Neutrophil (primary cell): ENCODE measurements at regions not wholly inside any gene's neighbourhood (a gene's known extent, or its start where the extent isn't known, plus 50 kb on each side); places are given as distances from the start of the nearest gene placed in this dataset.

Experiments
- H3K27ac ChIP-seq: fragments of 200-600 bp; sonication (generic); 2 replicates; pipeline ENCODE4 v1.5.1; 2016; ENCODE audit warnings: mild to moderate bottlenecking, moderate library complexity
- H3K27me3 ChIP-seq: fragments of 200-600 bp; sonication (generic); 2 replicates; pipeline ENCODE4 v1.6.0; 2016; ENCODE audit warnings: mild to moderate bottlenecking
- H3K36me3 ChIP-seq: fragments of 200-600 bp; sonication (generic); 2 replicates; pipeline ENCODE4 v1.5.1; 2017
- H3K4me1 ChIP-seq, 2 experiments: fragments of 200-600 bp in 1 of 2; sonication (generic) in 1 of 2; 1 replicate in 1 of 2; 2 replicates in 1 of 2; pipeline versions ENCODE4 v1.5.1 to v1.6.1; 2013 to 2016; ENCODE audit warnings: low read depth in 1 of 2, low read length in 1 of 2, mild to moderate bottlenecking in 1 of 2, moderate library complexity in 1 of 2; ENCODE audit not compliant: control insufficient read depth in 1 of 2, insufficient read depth in 1 of 2
- H3K4me3 ChIP-seq, 2 experiments: fragments of 200-600 bp in 1 of 2; sonication (generic) in 1 of 2; 1 replicate in 1 of 2; 2 replicates in 1 of 2; pipeline ENCODE4 v1.5.1; 2013 to 2016; ENCODE audit warnings: low read depth in 1 of 2, low read length in 1 of 2, mild to moderate bottlenecking in 1 of 2, moderate library complexity in 1 of 2
- H3K9me3 ChIP-seq: fragments of 200-600 bp; sonication (generic); 2 replicates; pipeline ENCODE4 v1.5.1; 2016
- CTCF ChIP-seq: fragments of 200-600 bp; sonication (generic); IDR thresholded peaks from 2 replicates; pipeline ENCODE4 v1.5.1; 2016; ENCODE audit warnings: antibody characterized with exemption

- Histone ChIP-seq H3K27me3 (no peaks in the 10 kb centered on the region), H3K9me3 (no peaks in the 10 kb centered on the region), H3K36me3 (no peaks in the 10 kb centered on the region), H3K4me3 (no peak overlapping the region), H3K4me1 (peaks cover 0 to 10% of the 10 kb centered on the region in 2 experiments), H3K27ac (no peak overlapping the region)
- TF ChIP-seq CTCF, result no peak
Observed at GRCh38 chr5:103340132-103340531, 81.6 kb downstream of the MACIR start.

DNA sequence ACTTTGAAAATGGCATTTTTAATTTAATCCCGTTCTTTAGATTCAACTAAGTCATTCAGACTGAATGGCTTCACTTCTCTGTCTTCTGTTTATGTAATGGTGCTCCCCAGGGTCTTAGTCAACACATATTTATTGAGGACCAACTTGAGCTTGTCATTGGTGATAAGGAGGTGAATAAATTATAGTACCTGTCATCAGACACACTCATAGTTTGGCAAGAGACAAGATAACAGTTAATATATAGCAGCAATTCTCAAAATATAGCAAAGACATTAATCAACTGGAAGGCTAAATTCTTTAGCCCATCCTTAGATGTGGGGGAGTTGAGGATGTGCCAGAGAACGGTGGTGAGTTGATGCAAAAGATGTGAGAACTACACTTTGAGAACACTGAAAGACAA lies 78.4 kb downstream of the MACIR start:
- Histone ChIP-seq H3K27me3 (no peaks in the 10 kb centered on the region), H3K4me3 (no peak overlapping the region), H3K36me3 (no peaks in the 10 kb centered on the region), H3K4me1 (peaks cover 0 to 10% of the 10 kb centered on the region in 2 experiments), H3K27ac (no peak overlapping the region), H3K9me3 (no peaks in the 10 kb centered on the region)
- no peak for TF ChIP-seq CTCF

GRCh38 chr5:103333376-103333775 lies 74.8 kb downstream of the MACIR start:
- Histone ChIP-seq H3K27ac (no peak overlapping the region), H3K27me3 (no peaks in the 10 kb centered on the region), H3K4me1 (peaks cover 0 to 10% of the 10 kb centered on the region in 2 experiments), H3K4me3 (no peak overlapping the region), H3K36me3 (no peaks in the 10 kb centered on the region), H3K9me3 (no peaks in the 10 kb centered on the region)
- TF ChIP-seq CTCF, result no peak

DNA sequence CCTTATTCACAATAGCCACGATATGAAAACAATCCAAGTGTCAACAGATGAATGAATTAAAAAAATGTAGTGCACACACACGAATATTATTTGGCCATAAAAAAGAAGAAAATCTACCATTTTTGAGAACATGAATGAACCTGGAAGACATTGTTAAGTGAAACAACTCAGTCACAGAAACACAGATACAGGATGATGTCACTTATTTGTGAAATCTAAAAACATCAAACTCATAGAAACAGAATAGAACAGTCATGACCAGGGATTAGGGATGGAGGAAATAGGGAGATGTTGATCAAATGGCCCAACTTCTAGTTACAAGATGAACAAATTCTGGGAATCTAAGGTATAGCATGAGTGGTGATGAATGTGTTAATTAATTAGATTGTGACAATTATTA lies 72.3 kb downstream of the MACIR start:
- TF ChIP-seq CTCF, result no peak
- H3K27ac ChIP-seq, result no peak overlapping the region
- H3K27me3 ChIP-seq, result no peaks in the 10 kb centered on the region
- H3K9me3 ChIP-seq, result no peaks in the 10 kb centered on the region
- H3K36me3 ChIP-seq, result no peaks in the 10 kb centered on the region
- no peak overlapping the region for H3K4me3 ChIP-seq
- no peaks in the 10 kb centered on the region for H3K4me1 ChIP-seq
